HG03095 (cell line): ENCODE measurements at regions not wholly inside any gene's neighbourhood (a gene's known extent, or its start where the extent isn't known, plus 50 kb on each side); places are given as distances from the start of the nearest gene placed in this dataset.

Source experiments
- ATAC-seq: cut with Tn5 transposase; IDR thresholded peaks from one replicate; pipeline ENCODE4 v1.9.1; 2021; ENCODE audit warnings: moderate library complexity; ENCODE audit not compliant: unreplicated experiment

DNA sequence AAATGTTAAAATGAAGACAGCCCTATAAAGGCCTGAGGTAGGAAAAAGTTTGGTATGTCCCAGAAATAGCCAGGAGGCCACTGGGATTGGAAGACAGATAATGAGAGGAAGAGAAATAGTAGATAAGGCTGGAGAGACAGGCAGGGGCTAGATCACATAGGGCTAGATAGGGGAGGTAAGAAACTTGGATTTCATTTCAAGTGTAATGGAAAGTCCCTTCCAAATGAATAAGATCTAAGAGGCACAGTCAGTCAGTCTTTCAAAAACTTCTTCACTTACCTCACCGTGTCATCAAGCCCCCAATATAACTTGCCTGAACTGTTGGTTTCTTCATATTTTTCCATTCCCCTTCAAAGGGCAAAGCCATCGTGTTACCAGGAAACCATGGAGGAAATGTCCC is 121.8 kb downstream of the SPCS3 start:
- no peak for ATAC-seq

DNA sequence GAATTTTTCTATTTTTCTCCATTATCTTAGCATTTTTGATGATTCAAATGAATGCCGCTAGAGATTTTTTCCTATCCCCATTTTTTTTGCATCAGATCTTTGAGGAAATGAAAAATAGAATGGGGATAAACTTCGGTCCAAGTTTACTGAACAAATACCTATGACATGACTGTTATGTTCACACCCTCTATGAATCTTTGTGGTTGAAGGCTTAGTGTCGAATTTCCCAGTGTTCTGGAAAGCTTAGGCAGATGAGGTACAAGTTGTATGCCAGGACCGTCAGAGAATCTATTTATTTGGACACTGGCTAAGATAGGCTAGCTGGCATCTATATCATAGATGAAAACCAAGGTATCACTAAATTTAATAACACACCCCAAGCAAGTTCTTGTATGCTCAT is 123.4 kb downstream of the SPCS3 start:
- ATAC-seq: no peak

DNA sequence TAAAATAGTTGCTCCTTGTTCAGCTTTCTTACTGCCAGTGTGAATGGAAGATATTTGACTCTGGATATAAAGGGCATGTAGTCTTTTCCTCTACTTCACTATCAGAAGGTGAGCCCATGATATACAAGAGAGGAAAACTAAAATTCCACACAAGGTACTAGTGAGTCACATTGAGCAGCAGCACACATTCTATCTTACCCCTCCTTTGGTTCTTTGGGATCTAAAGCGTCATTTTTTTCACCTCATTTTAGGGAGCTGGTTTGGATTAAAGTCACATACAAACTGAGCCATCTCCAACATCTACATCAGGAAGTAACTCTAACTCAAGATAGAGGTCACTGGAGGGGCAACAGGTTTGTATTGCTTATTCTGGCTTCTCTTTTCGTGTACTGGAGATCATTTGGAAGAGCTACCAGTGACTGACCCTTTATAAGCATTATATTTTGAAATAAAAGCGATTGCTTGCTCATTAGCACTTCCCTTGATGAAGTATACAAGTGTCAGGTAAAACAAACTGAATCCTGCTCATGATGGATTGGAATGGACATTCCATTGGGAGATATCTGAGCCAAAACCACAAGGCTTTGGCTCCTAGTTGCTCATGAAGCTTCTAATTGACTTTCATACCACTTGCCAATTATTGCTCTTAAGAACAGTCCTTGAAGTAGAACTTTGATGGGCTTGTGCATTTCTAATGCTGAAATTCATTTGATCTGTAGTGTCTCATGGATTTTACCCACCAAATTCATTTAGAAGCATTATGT is 124.1 kb downstream of the SPCS3 start:
- ATAC-seq: no peak

DNA sequence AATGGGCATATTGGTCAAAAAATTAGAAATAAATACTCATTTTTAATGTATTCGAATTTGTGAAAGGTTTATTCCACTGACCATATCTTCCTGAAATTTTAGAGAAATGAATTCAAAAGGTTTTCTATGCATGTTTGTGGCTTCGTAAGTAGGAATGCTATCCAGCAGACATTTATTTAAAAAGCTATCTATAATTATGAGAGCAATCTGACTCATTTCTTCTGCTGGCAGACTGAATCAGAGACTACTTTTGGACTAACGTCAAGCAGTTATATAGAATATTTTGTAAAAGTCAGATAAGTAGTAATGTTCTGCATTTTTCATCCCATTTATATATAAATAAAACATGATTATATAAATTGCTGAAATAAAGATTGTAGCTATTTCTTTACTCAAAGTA is 125.0 kb downstream of the SPCS3 start:
- no peak for ATAC-seq

DNA sequence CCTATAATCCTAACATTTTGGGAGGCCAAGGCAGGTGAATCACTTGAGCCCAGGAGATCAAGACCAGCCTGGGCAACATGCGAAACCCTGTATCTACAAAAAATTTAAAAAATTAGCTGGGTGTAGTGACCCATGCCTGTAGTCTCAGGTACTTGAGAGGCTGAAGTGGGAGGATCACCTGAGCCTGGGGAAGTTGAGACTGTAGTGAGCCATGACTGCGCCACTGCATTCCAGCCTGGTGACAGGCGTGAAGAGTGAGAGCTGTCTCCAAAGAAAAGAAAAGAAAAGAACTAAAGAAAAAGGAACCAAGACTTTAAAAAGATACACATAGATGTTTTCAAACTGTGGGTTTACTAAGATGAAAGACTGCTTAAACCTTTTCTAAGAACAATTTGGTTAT is 129.0 kb downstream of the SPCS3 start:
- no peak for ATAC-seq

DNA sequence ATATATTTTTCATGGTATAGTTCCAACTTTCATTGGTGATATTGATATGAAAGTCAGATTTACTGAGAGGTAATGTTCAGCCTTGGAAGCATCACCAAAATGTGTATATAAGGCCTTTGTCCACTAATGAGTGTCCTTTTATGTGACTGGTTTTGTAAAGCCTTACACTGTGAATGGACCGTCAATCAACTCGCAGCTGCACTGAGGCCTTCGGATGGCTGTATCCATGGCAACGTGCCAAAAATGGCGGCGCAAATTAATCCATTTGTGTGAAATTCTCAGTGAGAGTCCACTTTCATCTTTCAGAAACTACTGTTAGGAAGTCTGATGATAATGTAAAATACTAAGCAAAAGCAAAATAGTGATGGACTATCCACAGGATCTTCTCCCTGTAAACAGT is 131.7 kb downstream of the SPCS3 start:
- ATAC-seq: no peak

DNA sequence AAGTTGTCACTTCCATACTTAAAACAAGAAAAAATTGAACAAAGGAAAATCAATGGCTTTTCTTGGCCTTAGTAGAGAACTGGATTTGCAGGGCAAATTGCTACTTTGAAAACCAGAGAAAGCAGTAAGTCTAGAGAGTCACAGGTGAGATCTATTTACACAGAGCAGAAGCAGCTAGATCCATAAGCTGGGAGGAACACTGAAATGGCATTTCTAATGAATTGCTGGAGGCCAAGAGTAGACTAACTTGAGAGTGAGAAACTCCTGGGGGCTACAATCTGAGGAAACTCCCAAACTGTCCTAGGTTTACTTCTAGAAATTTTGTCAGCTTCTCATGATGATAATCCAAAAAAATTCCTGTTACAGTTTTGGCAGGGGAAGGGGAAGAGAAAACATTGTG is 133.3 kb downstream of the SPCS3 start:
- ATAC-seq: no peak

DNA sequence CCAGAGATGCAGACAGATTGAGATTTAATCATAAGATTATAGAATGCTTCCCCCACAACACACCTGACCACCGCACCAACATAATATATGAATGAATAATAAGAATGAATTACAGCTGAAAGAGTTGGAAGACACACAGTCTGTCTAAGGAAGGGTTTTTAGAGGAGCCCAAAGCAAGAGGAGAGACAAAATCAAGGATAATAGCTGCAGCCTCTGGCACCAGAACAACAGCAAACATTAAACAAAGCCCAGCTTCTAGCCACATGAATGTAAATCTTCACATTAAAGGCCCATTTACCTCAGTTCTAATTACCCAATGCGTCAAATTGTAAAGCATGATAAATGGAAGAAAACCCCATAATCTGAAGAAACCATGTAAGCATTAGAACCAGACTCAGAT is 133.9 kb downstream of the SPCS3 start:
- ATAC-seq: no peak

DNA sequence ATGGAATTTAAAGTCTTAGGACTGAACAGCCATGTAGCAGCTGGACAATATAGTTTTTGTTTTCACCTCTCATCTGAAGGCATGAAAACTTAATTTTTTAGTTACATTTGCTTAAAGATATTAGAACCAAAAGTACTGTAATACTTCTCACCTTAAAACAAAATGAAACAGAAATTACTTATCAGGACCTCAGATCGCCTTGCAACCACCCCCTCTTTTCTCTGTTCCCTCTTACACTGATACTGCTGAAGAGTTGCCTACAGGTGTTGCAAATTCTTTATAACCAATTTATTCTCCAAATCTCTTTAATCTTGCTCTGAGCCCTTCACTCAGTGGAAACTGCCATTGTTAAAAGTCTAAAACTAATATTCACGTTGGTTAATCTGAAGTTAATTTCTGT is 145.0 kb downstream of the SPCS3 start:
- ATAC-seq: peak; percentile 97

DNA sequence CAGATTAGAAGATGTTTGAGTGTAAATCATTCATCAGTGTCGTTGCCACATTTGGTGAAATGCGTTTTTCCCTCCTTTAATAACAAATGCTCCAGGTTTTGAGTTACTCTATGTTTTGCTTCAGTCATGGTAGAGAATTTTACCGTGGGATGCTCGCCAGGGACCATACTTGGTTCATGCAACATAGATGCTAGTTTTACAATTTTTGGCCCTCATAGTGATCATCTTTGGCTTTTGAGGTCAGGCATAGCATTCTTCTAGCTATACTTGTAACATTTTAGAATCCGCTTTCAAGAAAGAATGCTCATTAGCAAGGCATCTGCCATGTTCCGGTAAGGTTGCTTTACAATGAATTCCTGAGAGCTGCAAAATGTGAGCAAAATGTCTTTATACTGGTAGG is 147.2 kb downstream of the SPCS3 start:
- ATAC-seq: no peak

DNA sequence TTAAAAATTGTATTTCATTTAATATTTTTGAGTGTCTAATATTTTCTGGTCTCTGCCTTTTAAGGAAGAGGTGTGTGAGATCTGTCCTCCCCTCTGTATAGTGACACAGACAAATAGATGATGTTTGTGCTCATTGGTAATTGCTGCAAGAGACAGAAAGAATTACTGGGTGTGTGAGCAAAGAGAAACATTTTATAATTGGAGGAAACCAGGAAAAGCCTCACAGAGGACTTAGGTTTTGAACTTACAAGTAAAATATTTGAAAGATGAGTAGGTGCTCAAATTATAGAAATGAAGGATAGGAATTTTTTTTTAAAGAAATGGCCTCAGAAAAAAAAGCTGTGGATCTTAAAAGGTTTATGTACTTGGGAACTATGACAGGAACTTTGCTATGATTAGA is 149.8 kb downstream of the SPCS3 start:
- ATAC-seq: no peak

DNA sequence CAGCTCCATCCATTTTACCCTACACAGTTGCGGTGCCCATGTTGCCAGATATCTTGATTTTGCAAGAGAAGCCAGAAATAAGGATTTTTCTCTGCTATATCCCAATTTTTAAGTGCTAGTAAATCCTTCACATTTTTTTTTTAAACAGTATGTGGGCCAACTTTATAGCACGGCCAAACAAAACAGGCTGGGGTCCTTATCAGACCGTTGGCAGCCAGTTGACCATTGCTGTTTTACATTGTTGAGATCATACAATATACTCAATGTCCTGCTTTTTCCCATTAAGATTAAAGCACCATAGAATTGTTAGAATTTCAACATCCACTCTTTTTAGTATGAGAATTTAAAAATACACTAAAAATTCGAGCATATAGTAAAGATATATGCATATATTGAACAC is 150.9 kb downstream of the SPCS3 start:
- no peak for ATAC-seq

DNA sequence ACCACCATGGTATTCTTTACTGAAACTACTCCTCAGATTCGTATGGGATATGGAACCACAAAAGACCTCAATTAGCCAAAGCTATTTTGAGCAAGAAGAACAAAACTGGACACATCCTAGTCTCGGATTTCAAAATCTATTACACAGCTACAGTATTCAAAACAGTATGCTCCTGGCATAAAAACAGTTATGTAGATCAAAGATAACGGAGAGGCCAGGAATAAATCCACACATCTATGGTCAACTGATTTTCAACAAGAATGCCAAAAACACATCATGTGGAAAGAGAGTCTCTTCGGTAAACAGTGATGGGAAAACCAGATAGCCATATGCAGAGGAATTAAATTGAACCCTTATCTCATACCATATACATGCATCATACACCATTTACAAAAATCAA is 155.3 kb downstream of the SPCS3 start:
- no peak for ATAC-seq

DNA sequence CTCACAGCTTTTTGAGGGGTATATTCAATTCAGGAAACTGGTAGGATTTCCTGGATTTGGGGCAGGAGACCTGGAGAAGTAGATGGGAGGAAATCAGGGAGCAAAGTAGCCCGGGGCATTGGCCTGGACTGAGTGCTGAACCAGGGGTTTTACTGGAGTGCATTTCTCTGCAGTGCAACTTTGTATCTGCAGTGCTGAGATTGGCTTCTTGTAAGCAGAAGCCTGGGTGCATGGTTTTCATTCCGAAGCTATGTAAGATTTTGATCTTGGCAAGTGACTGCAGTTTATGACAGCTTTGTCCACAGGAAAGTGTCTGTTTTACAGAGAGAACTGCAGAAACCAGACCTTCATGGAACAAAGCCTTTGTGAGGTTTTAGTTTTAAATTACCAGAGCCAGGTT is 158.3 kb downstream of the SPCS3 start:
- ATAC-seq: no peak

DNA sequence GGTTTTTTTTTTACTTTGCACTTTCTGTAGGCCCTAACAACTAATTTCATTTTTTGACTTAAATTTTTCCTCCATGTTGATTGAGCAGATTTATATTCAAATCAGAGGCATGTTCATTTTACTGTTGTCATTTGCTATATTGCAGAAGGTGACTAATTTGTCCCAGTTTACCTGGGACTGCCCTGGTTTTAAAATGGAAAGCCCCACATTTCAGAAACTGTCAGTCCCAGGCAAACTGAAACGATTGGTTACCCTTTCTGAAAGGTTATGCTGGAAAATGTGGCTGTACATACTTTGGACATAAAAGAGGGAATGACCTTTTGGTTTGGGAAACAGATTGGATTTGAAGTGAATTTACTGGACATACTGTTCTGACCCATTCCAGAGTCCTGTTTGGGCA is 160.0 kb downstream of the SPCS3 start:
- ATAC-seq: peak; percentile 52

DNA sequence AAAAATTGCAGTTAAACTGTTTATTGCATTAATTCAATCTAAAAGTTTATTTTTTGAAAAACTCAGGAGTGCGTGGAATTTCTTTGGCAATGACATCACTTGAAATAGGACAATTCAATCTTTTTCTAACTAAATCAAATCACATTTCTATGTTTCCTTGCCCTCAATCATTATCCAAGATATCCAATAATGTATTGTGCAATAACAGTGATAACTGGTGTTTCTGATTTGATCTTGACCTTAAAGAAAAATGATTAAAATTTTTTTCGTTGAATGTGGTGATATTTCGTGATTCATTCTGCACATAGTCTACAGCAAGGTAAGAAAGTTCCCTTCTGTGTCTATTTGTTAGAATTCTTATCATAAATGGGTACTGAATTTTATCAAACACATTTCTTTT is 163.2 kb downstream of the SPCS3 start:
- no peak for ATAC-seq

DNA sequence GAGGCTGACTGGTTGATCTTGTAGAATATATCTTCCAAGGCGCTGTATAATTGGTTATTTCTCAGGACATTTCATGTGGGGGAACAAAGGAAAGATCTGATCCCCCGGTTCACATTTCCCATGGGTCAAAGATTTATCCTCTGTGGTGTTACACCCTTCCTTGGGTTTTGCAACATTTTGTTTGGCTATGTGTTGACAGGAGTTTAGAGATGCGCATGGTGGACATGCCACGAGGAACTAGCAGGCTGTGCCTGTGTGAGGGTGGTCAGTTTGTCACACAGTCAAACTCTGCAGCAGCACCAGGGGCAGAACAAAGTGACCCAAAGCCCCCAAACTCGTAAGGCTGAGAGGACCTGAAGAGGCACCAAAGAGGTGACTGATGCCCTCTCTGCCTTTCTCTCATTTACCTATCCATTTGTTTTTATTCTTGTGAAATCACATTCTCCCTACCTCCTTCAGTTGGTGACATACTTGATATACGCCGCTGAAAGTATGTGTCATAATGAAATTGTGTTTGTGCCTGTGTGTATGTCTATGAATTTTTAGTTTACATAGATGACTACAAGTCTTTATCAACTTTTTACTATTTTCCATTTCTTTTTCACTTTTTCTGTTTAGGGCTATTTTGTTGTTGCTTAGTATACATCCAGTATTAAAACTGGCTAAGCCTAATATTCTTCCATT is 164.7 kb downstream of the SPCS3 start:
- ATAC-seq: no peak

DNA sequence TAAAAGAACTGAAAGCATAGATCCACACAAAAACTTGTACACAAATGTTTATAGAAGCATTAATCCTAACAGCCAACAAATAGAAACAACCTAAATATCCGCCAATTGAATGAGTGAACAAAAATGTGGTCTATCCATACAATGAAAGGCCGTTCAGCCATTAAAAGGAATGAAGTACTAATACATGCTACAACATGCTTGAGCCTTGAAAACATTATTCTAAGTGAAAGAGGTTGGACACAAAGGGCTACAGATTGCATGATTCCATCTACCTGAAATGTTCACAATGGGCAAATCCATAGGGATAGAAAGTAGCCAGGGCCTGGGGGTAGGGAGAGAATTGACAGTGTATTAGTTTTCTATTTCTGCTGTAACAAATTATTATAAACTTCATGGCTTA is 169.2 kb downstream of the SPCS3 start:
- no peak for ATAC-seq

DNA sequence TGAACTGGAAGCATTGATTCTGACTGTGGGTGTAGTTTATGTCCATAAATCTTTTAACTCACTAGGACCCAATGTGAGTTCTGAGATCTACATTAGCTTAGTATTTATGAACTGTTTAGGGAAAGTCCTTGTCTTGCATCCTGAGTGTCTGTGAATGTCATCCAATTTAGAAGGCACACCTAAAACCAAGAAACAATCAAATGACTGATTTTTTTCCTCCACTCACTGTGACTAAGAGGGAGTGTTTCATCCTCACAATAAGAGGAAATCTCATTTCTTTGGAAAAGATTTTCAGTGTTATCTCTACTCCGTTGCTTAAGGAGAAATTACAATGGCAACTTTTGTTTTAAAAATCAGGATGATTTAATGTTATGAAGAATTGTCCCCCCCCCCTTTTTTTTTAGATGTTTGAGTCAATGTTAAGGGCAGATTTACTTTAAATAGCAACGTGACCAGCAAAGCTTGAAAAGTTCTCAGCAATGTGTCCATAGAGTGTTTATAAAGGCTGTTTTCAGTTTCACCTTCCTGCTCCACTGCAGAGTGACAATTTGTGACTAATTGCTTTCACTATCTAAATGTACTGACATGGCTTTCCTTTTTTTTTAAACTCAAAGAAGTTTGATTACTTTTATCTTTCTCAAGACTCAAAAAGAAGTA is 173.0 kb downstream of the SPCS3 start:
- peak; percentile 100 for ATAC-seq

DNA sequence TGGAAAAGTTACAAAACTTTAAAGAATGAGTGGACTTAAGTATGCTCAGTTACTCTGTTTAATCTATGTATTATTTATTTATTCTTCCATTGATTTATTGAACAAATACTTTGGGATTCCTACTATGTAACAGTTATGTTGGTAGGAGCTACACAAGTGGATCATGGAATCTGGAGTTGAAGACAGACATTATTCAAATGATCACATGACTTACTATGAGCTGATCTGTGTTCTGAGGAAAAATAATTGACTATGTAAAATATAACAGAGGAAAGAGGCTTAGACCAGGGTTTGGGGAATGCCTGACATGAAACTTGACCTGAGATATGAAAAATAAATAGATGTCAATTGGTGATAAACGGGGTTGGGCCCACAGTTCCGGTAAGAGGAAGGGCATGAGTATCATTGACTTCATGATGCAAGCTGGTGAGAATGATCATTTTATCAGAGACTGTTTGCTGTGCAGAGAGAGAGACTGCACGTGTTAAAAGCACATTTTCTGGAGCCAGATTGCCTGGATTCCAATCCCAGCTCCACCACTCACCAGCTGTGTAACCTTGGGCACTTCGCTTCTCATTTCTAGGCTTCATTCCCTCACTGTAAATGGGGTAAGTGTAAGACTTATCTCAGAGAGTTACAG is 179.0 kb downstream of the SPCS3 start:
- no peak for ATAC-seq

DNA sequence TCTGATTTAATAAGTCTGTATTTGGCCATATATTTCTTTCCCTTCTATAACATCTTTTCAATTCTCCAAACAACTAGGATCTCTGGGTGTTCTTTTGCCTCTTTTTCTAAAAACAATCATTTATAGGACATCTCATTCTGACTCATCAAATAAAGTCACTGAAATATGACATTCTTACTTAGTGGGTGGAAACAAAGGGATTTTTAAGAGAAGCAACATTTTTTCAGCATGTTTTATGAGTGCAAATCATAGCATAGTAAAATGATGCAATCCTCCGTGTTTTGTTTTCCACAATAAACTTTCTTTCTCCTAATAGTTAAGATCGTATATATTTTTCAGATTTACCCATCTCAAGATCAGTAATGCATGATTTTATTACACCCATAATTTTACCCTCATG is 179.8 kb downstream of the SPCS3 start:
- ATAC-seq: no peak

DNA sequence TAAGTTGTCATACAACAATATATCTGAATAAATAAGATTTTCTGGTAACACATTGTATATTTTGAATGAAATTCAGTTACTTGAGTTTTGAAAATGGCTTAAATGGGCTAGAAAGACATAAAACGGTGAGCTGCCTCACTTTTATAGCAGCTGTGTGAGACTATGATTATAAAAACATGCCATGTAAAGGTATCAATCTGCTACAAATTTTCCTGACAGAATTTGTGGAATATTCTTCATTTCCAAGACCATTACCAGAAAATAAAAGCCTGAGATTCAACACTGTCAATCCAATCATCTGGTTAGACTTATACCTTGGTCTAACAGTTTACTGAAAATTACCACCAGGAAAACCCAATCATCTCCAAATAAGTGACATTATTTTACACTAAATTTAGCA is 181.1 kb downstream of the SPCS3 start:
- ATAC-seq: no peak
